ENCODE measurements at regions not wholly inside any gene's neighbourhood (a gene's known extent, or its start where the extent isn't known, plus 50 kb on each side); places are given as distances from the start of the nearest gene placed in this dataset.

DNA sequence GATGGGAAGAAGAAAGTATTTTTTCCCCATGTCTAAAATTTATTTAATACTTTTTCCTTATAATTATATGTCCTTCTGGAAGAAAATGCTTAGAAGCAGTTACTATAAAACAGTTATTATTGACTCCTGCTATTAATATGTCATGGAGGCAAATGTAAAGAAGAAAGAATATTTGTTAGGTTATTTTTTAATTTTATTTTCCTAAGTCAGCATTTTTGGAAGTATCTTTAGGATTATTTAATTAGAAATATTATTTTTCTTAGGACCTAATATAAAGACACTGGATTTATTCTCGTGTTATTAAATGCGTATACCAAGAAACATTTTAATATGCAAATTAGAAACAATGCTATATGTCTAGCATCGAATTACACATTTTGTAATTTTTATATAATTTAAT lies 687.7 kb downstream of the TRAM1L1 start:
- Histone ChIP-seq H3K4me3 (replicated peaks; ENCODE audit: insufficient read depth, low read length) (no peak overlapping the region), H3K27me3 (ENCODE audit: insufficient read depth, poor library complexity, severe bottlenecking) (no peaks in the 10 kb centered on the region), H3K27ac (replicated peaks) (no peak overlapping the region)
- TF ChIP-seq, protein P1, sequence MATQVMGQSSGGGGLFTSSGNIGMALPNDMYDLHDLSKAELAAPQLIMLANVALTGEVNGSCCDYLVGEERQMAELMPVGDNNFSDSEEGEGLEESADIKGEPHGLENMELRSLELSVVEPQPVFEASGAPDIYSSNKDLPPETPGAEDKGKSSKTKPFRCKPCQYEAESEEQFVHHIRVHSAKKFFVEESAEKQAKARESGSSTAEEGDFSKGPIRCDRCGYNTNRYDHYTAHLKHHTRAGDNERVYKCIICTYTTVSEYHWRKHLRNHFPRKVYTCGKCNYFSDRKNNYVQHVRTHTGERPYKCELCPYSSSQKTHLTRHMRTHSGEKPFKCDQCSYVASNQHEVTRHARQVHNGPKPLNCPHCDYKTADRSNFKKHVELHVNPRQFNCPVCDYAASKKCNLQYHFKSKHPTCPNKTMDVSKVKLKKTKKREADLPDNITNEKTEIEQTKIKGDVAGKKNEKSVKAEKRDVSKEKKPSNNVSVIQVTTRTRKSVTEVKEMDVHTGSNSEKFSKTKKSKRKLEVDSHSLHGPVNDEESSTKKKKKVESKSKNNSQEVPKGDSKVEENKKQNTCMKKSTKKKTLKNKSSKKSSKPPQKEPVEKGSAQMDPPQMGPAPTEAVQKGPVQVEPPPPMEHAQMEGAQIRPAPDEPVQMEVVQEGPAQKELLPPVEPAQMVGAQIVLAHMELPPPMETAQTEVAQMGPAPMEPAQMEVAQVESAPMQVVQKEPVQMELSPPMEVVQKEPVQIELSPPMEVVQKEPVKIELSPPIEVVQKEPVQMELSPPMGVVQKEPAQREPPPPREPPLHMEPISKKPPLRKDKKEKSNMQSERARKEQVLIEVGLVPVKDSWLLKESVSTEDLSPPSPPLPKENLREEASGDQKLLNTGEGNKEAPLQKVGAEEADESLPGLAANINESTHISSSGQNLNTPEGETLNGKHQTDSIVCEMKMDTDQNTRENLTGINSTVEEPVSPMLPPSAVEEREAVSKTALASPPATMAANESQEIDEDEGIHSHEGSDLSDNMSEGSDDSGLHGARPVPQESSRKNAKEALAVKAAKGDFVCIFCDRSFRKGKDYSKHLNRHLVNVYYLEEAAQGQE (IDR thresholded peaks at IDR 0.05; ENCODE audit: insufficient replicate concordance, low read depth), result no peak
- TF ChIP-seq GABPA (IDR thresholded peaks at IDR 0.05; ENCODE audit: low read depth) (no peak), POLR2AphosphoS5 (IDR thresholded peaks at IDR 0.05; ENCODE audit: low read depth) (no peak), SPI1 (IDR thresholded peaks at IDR 0.05; ENCODE audit: borderline replicate concordance, low read depth) (no peak)
- TF ChIP-seq, protein P2, sequence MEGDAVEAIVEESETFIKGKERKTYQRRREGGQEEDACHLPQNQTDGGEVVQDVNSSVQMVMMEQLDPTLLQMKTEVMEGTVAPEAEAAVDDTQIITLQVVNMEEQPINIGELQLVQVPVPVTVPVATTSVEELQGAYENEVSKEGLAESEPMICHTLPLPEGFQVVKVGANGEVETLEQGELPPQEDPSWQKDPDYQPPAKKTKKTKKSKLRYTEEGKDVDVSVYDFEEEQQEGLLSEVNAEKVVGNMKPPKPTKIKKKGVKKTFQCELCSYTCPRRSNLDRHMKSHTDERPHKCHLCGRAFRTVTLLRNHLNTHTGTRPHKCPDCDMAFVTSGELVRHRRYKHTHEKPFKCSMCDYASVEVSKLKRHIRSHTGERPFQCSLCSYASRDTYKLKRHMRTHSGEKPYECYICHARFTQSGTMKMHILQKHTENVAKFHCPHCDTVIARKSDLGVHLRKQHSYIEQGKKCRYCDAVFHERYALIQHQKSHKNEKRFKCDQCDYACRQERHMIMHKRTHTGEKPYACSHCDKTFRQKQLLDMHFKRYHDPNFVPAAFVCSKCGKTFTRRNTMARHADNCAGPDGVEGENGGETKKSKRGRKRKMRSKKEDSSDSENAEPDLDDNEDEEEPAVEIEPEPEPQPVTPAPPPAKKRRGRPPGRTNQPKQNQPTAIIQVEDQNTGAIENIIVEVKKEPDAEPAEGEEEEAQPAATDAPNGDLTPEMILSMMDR (IDR thresholded peaks at IDR 0.05; ENCODE audit: insufficient read depth, low read length), result no peak
- no peak for DNase-seq (ENCODE audit: low read depth in 1 of 2, low spot score in 1 of 2)

DNA sequence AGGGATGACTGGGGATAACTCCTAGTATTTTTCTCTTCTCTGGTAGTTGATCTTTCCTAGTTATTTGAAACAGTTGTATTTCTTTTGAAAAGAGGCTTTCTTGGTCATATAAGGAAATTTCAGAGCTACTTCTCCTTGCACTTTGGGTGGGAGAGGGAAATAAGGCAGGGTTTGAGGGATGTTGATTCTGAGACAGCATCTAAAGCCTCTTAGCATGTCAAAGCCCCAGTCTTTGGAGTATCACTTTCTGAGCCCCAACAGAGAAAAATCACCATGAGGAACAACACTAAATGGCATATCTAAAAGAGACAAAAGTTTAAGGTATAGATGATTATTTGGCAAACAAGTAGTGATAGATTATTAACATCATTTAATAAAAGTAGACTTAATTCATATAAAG lies 688.1 kb downstream of the TRAM1L1 start:
- no peak for DNase-seq (ENCODE audit: low read depth in 1 of 2, low spot score in 1 of 2)
- no peaks in the 10 kb centered on the region for H3K27me3 ChIP-seq (ENCODE audit: insufficient read depth, poor library complexity, severe bottlenecking)
- TF ChIP-seq POLR2AphosphoS5 (IDR thresholded peaks at IDR 0.05; ENCODE audit: low read depth) (no peak), SPI1 (IDR thresholded peaks at IDR 0.05; ENCODE audit: borderline replicate concordance, low read depth) (no peak), GABPA (IDR thresholded peaks at IDR 0.05; ENCODE audit: low read depth) (no peak)
- TF ChIP-seq, protein P2 (IDR thresholded peaks at IDR 0.05; ENCODE audit: insufficient read depth, low read length), result no peak
- TF ChIP-seq, protein P1 (IDR thresholded peaks at IDR 0.05; ENCODE audit: insufficient replicate concordance, low read depth), result no peak
- H3K4me3 ChIP-seq (replicated peaks; ENCODE audit: insufficient read depth, low read length), result no peak overlapping the region
- H3K27ac ChIP-seq (replicated peaks), result no peak overlapping the region

DNA sequence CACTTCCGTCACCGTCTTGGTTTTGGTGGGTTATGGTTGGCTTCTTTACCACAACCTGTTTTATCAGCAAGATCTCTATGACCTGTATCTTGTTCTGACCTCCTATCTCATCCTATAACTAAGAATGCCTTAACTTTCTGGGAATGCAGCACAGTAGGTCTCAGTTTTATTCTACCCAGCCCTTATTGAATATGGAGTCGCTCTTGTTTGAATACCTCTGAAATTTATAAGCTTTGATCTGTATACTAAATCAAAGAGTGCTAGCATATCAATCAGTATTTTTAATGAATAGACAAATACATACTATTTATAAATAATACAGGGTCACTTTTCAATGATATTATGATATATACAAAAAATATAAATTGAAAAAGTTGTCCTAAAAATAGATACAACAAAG lies 690.0 kb downstream of the TRAM1L1 start:
- Histone ChIP-seq H3K27ac (replicated peaks) (no peak overlapping the region), H3K27me3 (ENCODE audit: insufficient read depth, poor library complexity, severe bottlenecking) (no peaks in the 10 kb centered on the region), H3K4me3 (replicated peaks; ENCODE audit: insufficient read depth, low read length) (no peak overlapping the region)
- no peak for DNase-seq (ENCODE audit: low read depth in 1 of 2, low spot score in 1 of 2)
- no peak for TF ChIP-seq SPI1 (IDR thresholded peaks at IDR 0.05; ENCODE audit: borderline replicate concordance, low read depth)
- TF ChIP-seq, protein P1 (IDR thresholded peaks at IDR 0.05; ENCODE audit: insufficient replicate concordance, low read depth), result no peak
- TF ChIP-seq GABPA (IDR thresholded peaks at IDR 0.05; ENCODE audit: low read depth), result no peak
- TF ChIP-seq, protein P2 (IDR thresholded peaks at IDR 0.05; ENCODE audit: insufficient read depth, low read length), result no peak
- TF ChIP-seq POLR2AphosphoS5 (IDR thresholded peaks at IDR 0.05; ENCODE audit: low read depth), result no peak

Measured in HL-60 (cell line).